ENCODE measurements at regions not wholly inside any gene's neighbourhood (a gene's known extent, or its start where the extent isn't known, plus 50 kb on each side); places are given as distances from the start of the nearest gene placed in this dataset.
"Not testable (repeated sequence)": the region's sequence is repeated elsewhere in the genome, so short reads cannot be mapped to it uniquely, and the experiment has no call there.

DNA sequence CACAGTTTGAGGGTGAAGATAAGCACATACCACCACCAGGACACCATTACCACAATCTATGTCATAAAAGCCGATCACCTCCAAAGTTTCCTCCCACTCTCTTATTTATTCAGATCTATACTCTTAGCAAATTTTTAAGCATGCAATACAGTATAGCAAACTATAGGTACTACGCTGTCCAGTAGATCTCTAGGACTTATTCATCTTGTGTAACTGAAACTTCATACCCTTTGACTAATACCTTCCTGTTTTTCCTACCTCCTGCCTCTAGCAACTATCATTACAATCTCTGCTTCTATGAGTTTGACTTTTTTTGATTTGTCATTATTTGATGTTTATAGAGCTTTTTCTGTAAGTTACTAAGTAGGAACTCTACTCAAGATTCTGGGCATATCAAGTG, 84.5 kb upstream of the MANSC4 start:
- DNase-seq (ENCODE audit: low read depth) = no peak

DNA sequence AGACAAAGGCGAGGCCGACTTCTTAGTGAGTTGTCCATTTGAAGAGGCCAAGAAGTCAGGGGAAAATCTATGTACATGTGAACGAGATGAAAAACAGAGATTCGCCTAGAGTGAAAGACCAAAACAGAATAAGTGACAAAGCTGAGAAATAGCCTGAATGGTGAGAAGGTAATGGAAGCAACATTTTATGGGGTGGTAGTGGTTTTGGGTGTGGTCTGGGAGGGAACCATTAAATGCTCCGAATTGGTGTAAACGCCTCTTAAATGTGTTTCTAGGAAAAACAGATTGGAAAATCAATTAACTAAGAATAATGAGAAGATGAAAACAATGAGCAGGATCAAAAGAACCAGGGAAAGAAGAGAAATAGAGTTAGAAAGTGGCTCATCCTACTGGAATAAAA, 83.8 kb upstream of the MANSC4 start:
- no peak for DNase-seq (ENCODE audit: low read depth)

DNA sequence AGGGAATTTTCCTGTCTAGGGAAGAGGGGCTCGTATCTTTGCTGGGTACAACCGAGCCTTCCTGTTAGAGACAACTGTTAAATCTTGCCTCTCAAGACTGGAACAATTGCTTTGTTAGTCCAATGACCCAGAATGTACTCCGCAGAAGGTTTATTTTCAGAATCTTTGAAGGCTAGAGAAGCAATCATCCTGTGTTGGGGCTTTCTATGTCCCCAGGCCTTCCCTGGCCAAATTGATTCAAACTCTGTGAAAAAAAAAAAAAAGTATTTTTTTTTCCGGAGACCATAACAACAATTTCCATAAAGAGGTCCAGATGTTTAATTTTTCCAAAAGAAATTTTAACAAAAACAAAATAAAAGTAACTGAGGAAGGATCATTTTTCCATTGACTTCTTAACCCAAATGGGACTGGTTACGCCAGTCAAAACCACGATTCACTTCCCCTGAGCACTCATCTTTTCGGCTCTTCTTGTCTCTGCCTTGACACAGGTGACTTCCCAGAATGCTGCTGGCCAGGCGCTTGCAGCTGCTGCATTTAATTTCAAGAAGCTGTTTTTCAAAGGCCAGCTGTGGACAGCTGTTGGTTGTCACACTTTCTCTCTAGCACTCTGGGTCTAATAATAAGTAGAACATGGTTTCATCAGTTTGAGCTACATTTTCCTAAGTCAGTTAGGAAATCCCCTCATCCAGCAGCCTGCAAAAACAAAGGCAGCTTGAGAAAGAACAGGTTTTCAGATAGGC, 81.6 kb upstream of the MANSC4 start:
- no peak for DNase-seq (ENCODE audit: low read depth)

DNA sequence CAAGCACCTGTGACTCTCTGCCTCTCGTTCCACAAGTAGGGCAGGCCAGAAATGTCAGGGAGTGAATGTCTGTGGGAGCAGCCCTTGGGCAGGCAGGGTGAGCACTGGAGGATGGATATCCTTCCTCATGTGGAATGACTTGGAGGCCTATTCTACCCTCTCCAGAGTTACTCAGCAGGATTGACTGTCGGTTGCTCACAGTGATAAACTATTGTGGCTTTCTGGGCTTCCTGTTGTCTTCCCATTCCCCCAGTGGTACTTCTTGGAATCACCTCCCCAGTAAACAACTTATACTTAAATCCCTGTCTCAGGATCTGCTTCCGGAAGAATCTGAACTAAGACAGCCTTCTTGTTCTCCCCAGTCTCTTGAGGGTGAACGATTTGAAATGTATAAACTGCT, 79.6 kb upstream of the MANSC4 start:
- no peak for DNase-seq (ENCODE audit: low read depth)

DNA sequence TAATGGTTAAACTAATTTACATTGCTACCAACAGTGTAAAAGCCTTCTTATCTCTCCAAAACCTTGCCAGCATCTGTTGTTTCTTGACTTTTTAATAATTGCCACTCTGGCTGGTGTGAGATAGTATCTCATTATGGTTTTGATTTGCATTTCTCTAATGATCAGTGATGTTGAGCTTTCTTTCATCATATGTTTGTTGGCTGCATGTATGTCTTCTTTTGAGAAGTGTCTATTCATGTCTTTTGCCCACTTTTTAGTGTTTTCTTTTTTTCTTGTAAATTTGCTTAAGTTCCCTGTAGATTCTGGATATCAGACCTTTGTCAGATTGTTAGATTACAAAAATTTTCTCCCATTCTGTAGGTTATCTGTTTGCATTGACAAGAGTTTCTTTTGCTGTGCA, 77.0 kb upstream of the MANSC4 start:
- not testable (repeated sequence) for DNase-seq (ENCODE audit: low read depth)

DNA sequence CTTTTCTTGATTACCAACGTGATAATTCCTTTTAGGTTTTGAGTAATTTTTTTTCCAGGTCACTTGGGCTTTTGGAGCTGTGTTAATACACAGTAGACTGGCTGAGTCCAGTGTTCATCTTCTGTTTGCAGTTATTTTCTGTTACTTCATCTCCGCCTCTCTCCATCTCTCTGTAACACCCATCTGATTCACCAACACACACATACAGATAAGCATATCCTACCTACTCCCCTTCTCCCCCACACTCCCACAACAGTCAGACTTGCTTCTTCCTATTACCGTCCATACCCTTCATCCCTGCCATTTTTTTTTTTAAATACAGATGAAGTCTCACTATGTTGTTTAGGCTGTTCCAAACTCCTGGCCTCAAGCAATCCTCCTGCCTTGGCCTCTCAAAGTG, 72.7 kb upstream of the MANSC4 start:
- no peak for DNase-seq (ENCODE audit: low read depth)
